Spinal cord (tissue), 9 donors: ENCODE measurements at regions not wholly inside any gene's neighbourhood (a gene's known extent, or its start where the extent isn't known, plus 50 kb on each side); places are given as distances from the start of the nearest gene placed in this dataset.
"Not testable (repeated sequence)": the region's sequence is repeated elsewhere in the genome, so short reads cannot be mapped to it uniquely, and the experiment has no call there.

Source experiments
- DNase-seq, 6 donors: peaks; one replicate each; pipeline versions ENCODE4 v3.0.0 to v3.0.0-alpha.2; 2013 to 2015; ENCODE audit warnings: low spot score in 6 of 6, low read depth in 4 of 6
- H3K27ac ChIP-seq: one replicate; pipeline ENCODE4 v1.5.1; 2013; ENCODE audit warnings: low read depth, low read length, control low read depth
- H3K27me3 ChIP-seq: one replicate; pipeline ENCODE4 v1.6.1; 2013; ENCODE audit warnings: low read length; ENCODE audit not compliant: control insufficient read depth, insufficient read depth
- H3K36me3 ChIP-seq: one replicate; pipeline ENCODE4 v1.6.1; 2013; ENCODE audit warnings: low read length; ENCODE audit not compliant: control insufficient read depth, insufficient read depth
- H3K4me1 ChIP-seq: one replicate; pipeline ENCODE4 v1.6.1; 2013; ENCODE audit warnings: low read length; ENCODE audit not compliant: control insufficient read depth, insufficient read depth
- H3K4me3 ChIP-seq: one replicate; pipeline ENCODE4 v1.5.1; 2013; ENCODE audit warnings: low read depth, low read length, control low read depth
- H3K9me3 ChIP-seq: one replicate; pipeline ENCODE4 v1.6.1; 2013; ENCODE audit warnings: low read length; ENCODE audit not compliant: control insufficient read depth, insufficient read depth
- WGBS: methylation state at CpG from one replicate; pipeline ENCODE4 v1.1.5; 2013; ENCODE audit warnings: missing lambda C conversion rate; ENCODE audit not compliant: insufficient coverage; 5-methylcytosine and 5-hydroxymethylcytosine counted together
- donor health status: healthy.

- Histone ChIP-seq H3K4me3 (no peak overlapping the region), H3K36me3 (no peaks in the 10 kb centered on the region), H3K27me3 (no peaks in the 10 kb centered on the region), H3K4me1 (no peaks in the 10 kb centered on the region), H3K27ac (no peak overlapping the region), H3K9me3 (no peaks in the 10 kb centered on the region)
- WGBS, result 65% methylated on average over 2 of the region's 5 CpGs
- no peak for DNase-seq
Measured at GRCh38 chr2:35462226-35462998, 893.2 kb upstream of the CRIM1 start.

GRCh38 chr2:35461406-35461805, 894.2 kb upstream of the CRIM1 start:
- no peak for DNase-seq
- no peak overlapping the region for H3K4me3 ChIP-seq
- no peaks in the 10 kb centered on the region for H3K27me3 ChIP-seq
- no peaks in the 10 kb centered on the region for H3K9me3 ChIP-seq
- no peak overlapping the region for H3K27ac ChIP-seq
- no peaks in the 10 kb centered on the region for H3K4me1 ChIP-seq
- no peaks in the 10 kb centered on the region for H3K36me3 ChIP-seq

- Histone ChIP-seq H3K4me3 (no peak overlapping the region), H3K27me3 (no peaks in the 10 kb centered on the region), H3K27ac (no peak overlapping the region), H3K9me3 (no peaks in the 10 kb centered on the region), H3K36me3 (no peaks in the 10 kb centered on the region), H3K4me1 (no peaks in the 10 kb centered on the region)
- DNase-seq, result no peak
- 84% methylated on average over 2 of the region's 3 CpGs for WGBS
Measured at GRCh38 chr2:35454966-35455638, 900.5 kb upstream of the CRIM1 start.

- no peak for DNase-seq
- no peaks in the 10 kb centered on the region for H3K9me3 ChIP-seq
- H3K4me3 ChIP-seq, result no peak overlapping the region
- H3K27ac ChIP-seq, result no peak overlapping the region
- no peaks in the 10 kb centered on the region for H3K4me1 ChIP-seq
- H3K36me3 ChIP-seq, result no peaks in the 10 kb centered on the region
- no peaks in the 10 kb centered on the region for H3K27me3 ChIP-seq
Measured at GRCh38 chr2:35447821-35448220, 907.8 kb upstream of the CRIM1 start.

GRCh38 chr2:35447215-35447614, 908.4 kb upstream of the CRIM1 start:
- H3K4me1 ChIP-seq, result no peaks in the 10 kb centered on the region
- H3K4me3 ChIP-seq, result no peak overlapping the region
- H3K36me3 ChIP-seq, result no peaks in the 10 kb centered on the region
- 76% methylated on average over 4 of the region's 5 CpGs for WGBS
- no peaks in the 10 kb centered on the region for H3K27me3 ChIP-seq
- DNase-seq, result no peak
- H3K9me3 ChIP-seq, result no peaks in the 10 kb centered on the region
- no peak overlapping the region for H3K27ac ChIP-seq

- no peaks in the 10 kb centered on the region for H3K4me1 ChIP-seq
- H3K27me3 ChIP-seq, result no peaks in the 10 kb centered on the region
- no peak for DNase-seq
- no peaks in the 10 kb centered on the region for H3K36me3 ChIP-seq
- no peaks in the 10 kb centered on the region for H3K9me3 ChIP-seq
- H3K27ac ChIP-seq, result no peak overlapping the region
- H3K4me3 ChIP-seq, result no peak overlapping the region
Measured at GRCh38 chr2:35443087-35443486, 912.5 kb upstream of the CRIM1 start.

- not testable (repeated sequence) for H3K36me3 ChIP-seq, DNase-seq, H3K27ac ChIP-seq, H3K9me3 ChIP-seq, H3K27me3 ChIP-seq, H3K4me1 ChIP-seq, H3K4me3 ChIP-seq
- WGBS, result 87% methylated on average over 8 of the region's 9 CpGs
Measured at GRCh38 chr2:35441575-35441974, 914.0 kb upstream of the CRIM1 start.

GRCh38 chr2:35440308-35440707, 915.3 kb upstream of the CRIM1 start:
- not testable (repeated sequence) for H3K4me1 ChIP-seq, H3K4me3 ChIP-seq, DNase-seq, H3K9me3 ChIP-seq, H3K27ac ChIP-seq, H3K27me3 ChIP-seq, H3K36me3 ChIP-seq
- 94% methylated on average over 13 of the region's 17 CpGs for WGBS

- not testable (repeated sequence) for H3K36me3 ChIP-seq, H3K4me3 ChIP-seq, H3K4me1 ChIP-seq, DNase-seq, H3K27ac ChIP-seq, H3K27me3 ChIP-seq, H3K9me3 ChIP-seq
- WGBS, result 96% methylated on average over 4 of the region's 5 CpGs
Measured at GRCh38 chr2:35436893-35437292, 918.7 kb upstream of the CRIM1 start.

- WGBS, result no CpG with 5 or more reads among the region's 1 CpG
- peak in 2 of 6 donors; percentile 31 to 45 for DNase-seq
- H3K4me1 ChIP-seq, result no peaks in the 10 kb centered on the region
Measured at GRCh38 chr2:35428548-35428947, 927.0 kb upstream of the CRIM1 start.

More at GRCh38 chr2:35428548-35428947, 927.0 kb upstream of the CRIM1 start:
- H3K4me3 ChIP-seq, result no peak overlapping the region
- no peaks in the 10 kb centered on the region for H3K27me3 ChIP-seq
- no peaks in the 10 kb centered on the region for H3K36me3 ChIP-seq
- H3K27ac ChIP-seq, result no peak overlapping the region
- H3K9me3 ChIP-seq, result no peaks in the 10 kb centered on the region
